ENCODE measurements at regions not wholly inside any gene's neighbourhood (a gene's known extent, or its start where the extent isn't known, plus 50 kb on each side); places are given as distances from the start of the nearest gene placed in this dataset.

DNA sequence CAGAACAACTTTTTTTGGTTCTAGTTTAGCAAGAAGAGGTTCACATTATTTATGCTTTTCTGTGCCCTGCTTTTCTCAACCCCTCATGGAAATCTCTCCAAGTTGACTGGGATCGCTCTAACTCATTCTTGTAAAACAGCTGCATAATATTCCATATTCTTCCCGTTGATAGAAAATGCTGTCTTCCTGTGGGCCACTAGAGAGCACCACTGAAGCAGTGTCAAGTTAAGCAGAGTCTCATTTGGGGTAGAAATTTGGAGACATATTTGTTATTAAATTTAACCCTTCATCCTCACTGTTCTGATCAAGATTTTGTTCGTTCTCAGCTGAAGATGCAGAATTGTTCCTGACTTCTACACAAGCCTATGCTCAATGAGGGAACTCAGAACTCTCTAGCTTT lies 140.1 kb downstream of the CEMIP2 start (continued):
- TF ChIP-seq CTCF (IDR thresholded peaks at IDR 0.05; ENCODE audit: control extremely low read depth in 1 of 3, insufficient read depth in 1 of 3, low read depth in 1 of 3, low read length in 3 of 3) (peak in 2 of 3 experiments; percentile 49 to 60; a peak in 3 of 4 replicates), TEAD4 (IDR thresholded peaks at IDR 0.05; ENCODE audit: low read depth, low read length) (no peak), SIRT6 (IDR thresholded peaks at IDR 0.05; ENCODE audit: low read length) (no peak)
- TF ChIP-seq, protein P1, sequence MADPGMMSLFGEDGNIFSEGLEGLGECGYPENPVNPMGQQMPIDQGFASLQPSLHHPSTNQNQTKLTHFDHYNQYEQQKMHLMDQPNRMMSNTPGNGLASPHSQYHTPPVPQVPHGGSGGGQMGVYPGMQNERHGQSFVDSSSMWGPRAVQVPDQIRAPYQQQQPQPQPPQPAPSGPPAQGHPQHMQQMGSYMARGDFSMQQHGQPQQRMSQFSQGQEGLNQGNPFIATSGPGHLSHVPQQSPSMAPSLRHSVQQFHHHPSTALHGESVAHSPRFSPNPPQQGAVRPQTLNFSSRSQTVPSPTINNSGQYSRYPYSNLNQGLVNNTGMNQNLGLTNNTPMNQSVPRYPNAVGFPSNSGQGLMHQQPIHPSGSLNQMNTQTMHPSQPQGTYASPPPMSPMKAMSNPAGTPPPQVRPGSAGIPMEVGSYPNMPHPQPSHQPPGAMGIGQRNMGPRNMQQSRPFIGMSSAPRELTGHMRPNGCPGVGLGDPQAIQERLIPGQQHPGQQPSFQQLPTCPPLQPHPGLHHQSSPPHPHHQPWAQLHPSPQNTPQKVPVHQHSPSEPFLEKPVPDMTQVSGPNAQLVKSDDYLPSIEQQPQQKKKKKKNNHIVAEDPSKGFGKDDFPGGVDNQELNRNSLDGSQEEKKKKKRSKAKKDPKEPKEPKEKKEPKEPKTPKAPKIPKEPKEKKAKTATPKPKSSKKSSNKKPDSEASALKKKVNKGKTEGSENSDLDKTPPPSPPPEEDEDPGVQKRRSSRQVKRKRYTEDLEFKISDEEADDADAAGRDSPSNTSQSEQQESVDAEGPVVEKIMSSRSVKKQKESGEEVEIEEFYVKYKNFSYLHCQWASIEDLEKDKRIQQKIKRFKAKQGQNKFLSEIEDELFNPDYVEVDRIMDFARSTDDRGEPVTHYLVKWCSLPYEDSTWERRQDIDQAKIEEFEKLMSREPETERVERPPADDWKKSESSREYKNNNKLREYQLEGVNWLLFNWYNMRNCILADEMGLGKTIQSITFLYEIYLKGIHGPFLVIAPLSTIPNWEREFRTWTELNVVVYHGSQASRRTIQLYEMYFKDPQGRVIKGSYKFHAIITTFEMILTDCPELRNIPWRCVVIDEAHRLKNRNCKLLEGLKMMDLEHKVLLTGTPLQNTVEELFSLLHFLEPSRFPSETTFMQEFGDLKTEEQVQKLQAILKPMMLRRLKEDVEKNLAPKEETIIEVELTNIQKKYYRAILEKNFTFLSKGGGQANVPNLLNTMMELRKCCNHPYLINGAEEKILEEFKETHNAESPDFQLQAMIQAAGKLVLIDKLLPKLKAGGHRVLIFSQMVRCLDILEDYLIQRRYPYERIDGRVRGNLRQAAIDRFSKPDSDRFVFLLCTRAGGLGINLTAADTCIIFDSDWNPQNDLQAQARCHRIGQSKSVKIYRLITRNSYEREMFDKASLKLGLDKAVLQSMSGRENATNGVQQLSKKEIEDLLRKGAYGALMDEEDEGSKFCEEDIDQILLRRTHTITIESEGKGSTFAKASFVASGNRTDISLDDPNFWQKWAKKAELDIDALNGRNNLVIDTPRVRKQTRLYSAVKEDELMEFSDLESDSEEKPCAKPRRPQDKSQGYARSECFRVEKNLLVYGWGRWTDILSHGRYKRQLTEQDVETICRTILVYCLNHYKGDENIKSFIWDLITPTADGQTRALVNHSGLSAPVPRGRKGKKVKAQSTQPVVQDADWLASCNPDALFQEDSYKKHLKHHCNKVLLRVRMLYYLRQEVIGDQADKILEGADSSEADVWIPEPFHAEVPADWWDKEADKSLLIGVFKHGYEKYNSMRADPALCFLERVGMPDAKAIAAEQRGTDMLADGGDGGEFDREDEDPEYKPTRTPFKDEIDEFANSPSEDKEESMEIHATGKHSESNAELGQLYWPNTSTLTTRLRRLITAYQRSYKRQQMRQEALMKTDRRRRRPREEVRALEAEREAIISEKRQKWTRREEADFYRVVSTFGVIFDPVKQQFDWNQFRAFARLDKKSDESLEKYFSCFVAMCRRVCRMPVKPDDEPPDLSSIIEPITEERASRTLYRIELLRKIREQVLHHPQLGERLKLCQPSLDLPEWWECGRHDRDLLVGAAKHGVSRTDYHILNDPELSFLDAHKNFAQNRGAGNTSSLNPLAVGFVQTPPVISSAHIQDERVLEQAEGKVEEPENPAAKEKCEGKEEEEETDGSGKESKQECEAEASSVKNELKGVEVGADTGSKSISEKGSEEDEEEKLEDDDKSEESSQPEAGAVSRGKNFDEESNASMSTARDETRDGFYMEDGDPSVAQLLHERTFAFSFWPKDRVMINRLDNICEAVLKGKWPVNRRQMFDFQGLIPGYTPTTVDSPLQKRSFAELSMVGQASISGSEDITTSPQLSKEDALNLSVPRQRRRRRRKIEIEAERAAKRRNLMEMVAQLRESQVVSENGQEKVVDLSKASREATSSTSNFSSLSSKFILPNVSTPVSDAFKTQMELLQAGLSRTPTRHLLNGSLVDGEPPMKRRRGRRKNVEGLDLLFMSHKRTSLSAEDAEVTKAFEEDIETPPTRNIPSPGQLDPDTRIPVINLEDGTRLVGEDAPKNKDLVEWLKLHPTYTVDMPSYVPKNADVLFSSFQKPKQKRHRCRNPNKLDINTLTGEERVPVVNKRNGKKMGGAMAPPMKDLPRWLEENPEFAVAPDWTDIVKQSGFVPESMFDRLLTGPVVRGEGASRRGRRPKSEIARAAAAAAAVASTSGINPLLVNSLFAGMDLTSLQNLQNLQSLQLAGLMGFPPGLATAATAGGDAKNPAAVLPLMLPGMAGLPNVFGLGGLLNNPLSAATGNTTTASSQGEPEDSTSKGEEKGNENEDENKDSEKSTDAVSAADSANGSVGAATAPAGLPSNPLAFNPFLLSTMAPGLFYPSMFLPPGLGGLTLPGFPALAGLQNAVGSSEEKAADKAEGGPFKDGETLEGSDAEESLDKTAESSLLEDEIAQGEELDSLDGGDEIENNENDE (IDR thresholded peaks at IDR 0.05; ENCODE audit: insufficient replicate concordance, low read length): no peak
